Testis (tissue), 2 donors: ENCODE measurements at regions not wholly inside any gene's neighbourhood (a gene's known extent, or its start where the extent isn't known, plus 50 kb on each side); places are given as distances from the start of the nearest gene placed in this dataset.
"Not testable (repeated sequence)": the region's sequence is repeated elsewhere in the genome, so short reads cannot be mapped to it uniquely, and the experiment has no call there.

Source experiments
- DNase-seq: peaks from one replicate; pipeline ENCODE4 v3.0.0-alpha.2; 2019
- H3K27ac ChIP-seq, 2 donors: fragments of 200-600 bp; sonication (generic); one replicate each; pipeline ENCODE4 v1.5.1; 2019
- H3K27me3 ChIP-seq: fragments of 200-600 bp; sonication (generic); one replicate; pipeline ENCODE4 v1.5.1; 2019
- H3K36me3 ChIP-seq: fragments of 200-600 bp; sonication (generic); one replicate; pipeline ENCODE4 v1.5.1; 2017; ENCODE audit warnings: low read depth; ENCODE audit errors: missing control alignments
- H3K4me1 ChIP-seq: fragments of 200-600 bp; sonication (generic); one replicate; pipeline ENCODE4 v1.5.1; 2019
- H3K4me3 ChIP-seq, 2 donors: fragments of 200-600 bp; sonication (generic); one replicate each; pipeline ENCODE4 v1.5.1; 2017 to 2019
- H3K9me3 ChIP-seq: fragments of 200-600 bp; sonication (generic); one replicate; pipeline ENCODE4 v1.5.1; 2017
- CTCF ChIP-seq, 3 experiments: fragments of 450-650 bp in 2 of 3; fragments of 200-600 bp in 1 of 3; sonication (generic) in 1 of 3; IDR thresholded peaks; one replicate each; pipeline ENCODE4 v1.5.1; 2016 to 2019; ENCODE audit warnings: antibody characterized with exemption in 3 of 3, mild to moderate bottlenecking in 2 of 3, moderate library complexity in 1 of 3
- POLR2A ChIP-seq: fragments of 450-650 bp; IDR thresholded peaks from one replicate; pipeline ENCODE4 v1.6.1; 2017; ENCODE audit warnings: antibody characterized with exemption, mild to moderate bottlenecking, moderate library complexity
- WGBS, 2 donors: methylation state at CpG; one replicate each; pipeline ENCODE4 v1.1.5; 2018; 5-methylcytosine and 5-hydroxymethylcytosine counted together
- intact Hi-C: fragments of 100-400 bp; cut with DNase I; formaldehyde crosslinking; loops from one replicate; pipeline ENCODE4 v1.15.1; 2023; ENCODE audit warnings: low total_unique reads

- 85 to 86% methylated on average over 2 of the region's 2 CpGs for WGBS, 2 donors
- no peaks in the 10 kb centered on the region for H3K36me3 ChIP-seq
- intact Hi-C loops = no loop called here
- no peaks in the 10 kb centered on the region for H3K27me3 ChIP-seq
- H3K4me1 ChIP-seq = no peaks in the 10 kb centered on the region
- no peak overlapping the region for H3K4me3 ChIP-seq
- H3K9me3 ChIP-seq = no peaks in the 10 kb centered on the region
- no peak overlapping the region for H3K27ac ChIP-seq
- no peak for DNase-seq
- no peak for TF ChIP-seq CTCF (IDR thresholded peaks at IDR 0.05)
Measured at GRCh38 chr13:79898202-79898826, 417.4 kb downstream of the NDFIP2 start.

DNA sequence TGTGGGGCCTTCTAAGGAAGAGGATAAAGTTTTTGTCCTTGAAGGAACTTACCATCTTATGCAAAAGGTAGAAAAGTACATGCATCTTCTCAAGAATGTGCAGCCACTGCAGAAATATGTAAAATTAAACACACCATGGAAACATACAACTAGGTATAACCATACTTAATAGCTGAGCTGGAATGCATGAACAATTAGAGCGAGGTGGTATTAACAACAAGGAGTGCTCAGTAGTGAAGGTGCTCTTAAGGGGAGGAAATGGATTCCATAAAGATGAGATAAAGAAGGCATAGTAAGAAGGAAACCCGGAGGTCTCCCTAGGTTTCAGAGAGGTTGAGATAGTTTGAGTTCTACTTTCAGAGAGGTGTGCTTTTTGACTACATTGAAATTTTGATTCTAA, 415.9 kb downstream of the NDFIP2 start:
- Histone ChIP-seq H3K4me3 (no peak overlapping the region), H3K27me3 (no peaks in the 10 kb centered on the region), H3K27ac (no peak overlapping the region), H3K9me3 (no peaks in the 10 kb centered on the region), H3K4me1 (no peaks in the 10 kb centered on the region), H3K36me3 (no peaks in the 10 kb centered on the region)
- TF ChIP-seq CTCF (IDR thresholded peaks at IDR 0.05) (no peak), POLR2A (no peak)
- 48 to 70% methylated on average over 2 of the region's 2 CpGs for WGBS, 2 donors
- intact Hi-C loops = no loop called here
- no peak for DNase-seq

- TF ChIP-seq POLR2A = no peak
- TF ChIP-seq CTCF (IDR thresholded peaks at IDR 0.05) = no peak
- Histone ChIP-seq H3K4me3 (no peak overlapping the region), H3K9me3 (no peaks in the 10 kb centered on the region), H3K36me3 (no peaks in the 10 kb centered on the region), H3K27me3 (no peaks in the 10 kb centered on the region), H3K4me1 (no peaks in the 10 kb centered on the region), H3K27ac (no peak overlapping the region)
- 73 to 79% methylated on average over 6 of the region's 6 CpGs for WGBS, 2 donors
- no peak for DNase-seq
- intact Hi-C loops = no loop called here
Measured at GRCh38 chr13:79895416-79895815, 414.5 kb downstream of the NDFIP2 start.

DNA sequence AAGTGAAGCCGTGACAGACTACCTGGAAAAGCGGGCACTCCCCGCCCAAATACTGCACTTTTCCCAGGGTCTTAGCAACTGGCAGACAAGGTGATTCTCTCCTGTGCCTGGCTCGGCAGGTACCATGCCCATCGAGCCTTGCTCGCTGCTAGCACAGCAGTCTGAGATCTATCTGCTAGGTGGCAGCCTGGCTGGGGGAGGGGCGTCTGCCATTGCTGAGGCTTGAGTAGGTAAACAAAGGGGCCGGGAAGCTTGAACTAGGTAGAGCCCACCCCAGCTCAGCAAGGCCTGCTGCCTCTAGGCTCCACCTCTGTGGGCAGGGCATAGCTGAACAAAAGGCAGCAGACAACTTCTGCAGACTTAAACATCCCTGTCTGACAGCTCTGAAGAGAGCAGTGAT, 406.3 kb downstream of the NDFIP2 start:
- H3K9me3 ChIP-seq, DNase-seq, H3K27me3 ChIP-seq, H3K4me3 ChIP-seq, H3K27ac ChIP-seq, H3K36me3 ChIP-seq, H3K4me1 ChIP-seq, intact Hi-C loops: not testable (repeated sequence)
- WGBS, 2 donors = 88 to 100% methylated on average over 4 to 8 of the region's 8 CpGs

- no peak overlapping the region for H3K27ac ChIP-seq
- H3K36me3 ChIP-seq = no peaks in the 10 kb centered on the region
- WGBS, 2 donors = 74 to 87% methylated on average over 3 of the region's 3 CpGs
- H3K4me1 ChIP-seq = no peaks in the 10 kb centered on the region
- H3K9me3 ChIP-seq = no peaks in the 10 kb centered on the region
- intact Hi-C loops = no loop called here
- H3K4me3 ChIP-seq = no peak overlapping the region
- TF ChIP-seq POLR2A (no peak), CTCF (IDR thresholded peaks at IDR 0.05) (no peak)
- DNase-seq = no peak
- H3K27me3 ChIP-seq = no peaks in the 10 kb centered on the region
Measured at GRCh38 chr13:79886601-79887000, 405.6 kb downstream of the NDFIP2 start.
